Panc1 (cell line): ENCODE measurements at regions not wholly inside any gene's neighbourhood (a gene's known extent, or its start where the extent isn't known, plus 50 kb on each side); places are given as distances from the start of the nearest gene placed in this dataset.

Experiments
- ATAC-seq: fragments of 200-7000 bp; cut with Tn5 transposase; 2 replicates; pipeline ENCODE4 v1.9.1; 2020; ENCODE audit warnings: mild to moderate bottlenecking, moderate library complexity
- BruUV-seq: library from RNA; stranded (reverse); fragments of 400-500 nt; replicated peaks from 2 replicates; lab custom pipeline; 2021; lab: Mats Ljungman, UMichigan
- CTCF ChIA-PET: fragments of 300-600 bp; sonication (Branson Sonifier 250); formaldehyde crosslinking; loops from one replicate; lab custom pipeline; 2022; ENCODE audit warnings: antibody characterized with exemption; lab: Charles Lee
- POLR2A ChIA-PET: fragments of 300-600 bp; sonication (Branson Sonifier 250); formaldehyde crosslinking; loops from one replicate; lab custom pipeline; 2022; ENCODE audit warnings: antibody characterized with exemption; lab: Charles Lee
- DNase-seq: peaks from one replicate; pipeline ENCODE4 v3.0.0-alpha.2; 2010; ENCODE audit warnings: low read depth, low spot score
- H3K27ac ChIP-seq: 2 replicates; pipeline ENCODE4 v1.5.1; 2011; ENCODE audit warnings: mild to moderate bottlenecking, low read length, inconsistent platforms
- H3K27me3 ChIP-seq: fragments of 200-500 bp; sonication (Bioruptor generic); 2 replicates; pipeline ENCODE4 v1.6.0; 2014; ENCODE audit warnings: low read length, inconsistent platforms; ENCODE audit not compliant: control insufficient read depth, insufficient read depth
- H3K36me3 ChIP-seq: fragments of 200-500 bp; sonication (Bioruptor generic); 2 replicates; pipeline ENCODE4 v1.5.1; 2014; ENCODE audit warnings: inconsistent platforms, mild to moderate bottlenecking, low read length, moderate library complexity; ENCODE audit not compliant: control insufficient read depth, insufficient read depth
- H3K4me1 ChIP-seq: 2 replicates; pipeline ENCODE4 v1.5.1; 2011; ENCODE audit warnings: inconsistent platforms, mild to moderate bottlenecking, low read length, moderate library complexity; ENCODE audit not compliant: control insufficient read depth, insufficient read depth
- H3K4me3 ChIP-seq, 2 experiments: 2 replicates each; pipeline ENCODE4 v1.5.1; 2011 to 2012; ENCODE audit warnings: low read depth in 2 of 2, low read length in 2 of 2, mild to moderate bottlenecking in 2 of 2, inconsistent platforms in 1 of 2, moderate library complexity in 1 of 2
- H3K9me3 ChIP-seq: fragments of 200-500 bp; sonication (Bioruptor generic); 2 replicates; pipeline ENCODE4 v1.5.1; 2014; ENCODE audit warnings: low read depth, mild to moderate bottlenecking, inconsistent platforms, low read length, moderate library complexity; ENCODE audit not compliant: control insufficient read depth, insufficient read depth
- POLR2AphosphoS5 ChIP-seq: IDR thresholded peaks from 2 replicates; pipeline ENCODE4 v1.6.1; 2012; ENCODE audit warnings: mild to moderate bottlenecking, low read depth, low read length, moderate library complexity
- SIN3A ChIP-seq: IDR thresholded peaks from 2 replicates; pipeline ENCODE4 v1.6.1; 2012; ENCODE audit warnings: low read depth, mild to moderate bottlenecking, low read length, moderate library complexity, borderline replicate concordance; ENCODE audit not compliant: insufficient read depth
- TCF7L2 ChIP-seq: IDR thresholded peaks from 2 replicates; pipeline ENCODE4 v1.6.1; 2011; ENCODE audit warnings: mild to moderate bottlenecking, low read depth, low read length, inconsistent platforms
- in situ Hi-C: cut with HindIII; loops from 2 replicates; pipeline ENCODE4 v1.10.0; 2016; ENCODE audit warnings: low sequenced_read_pairs, low pct_unique_long_range_greater_than_20kb
- intact Hi-C: fragments of 100-400 bp; cut with micrococcal nuclease; formaldehyde crosslinking; loops from one replicate; pipeline ENCODE4 v1.10.0; 2022; ENCODE audit not compliant: unreplicated experiment
- TF ChIP-seq, protein P1 (sequence below), 2 experiments: IDR thresholded peaks; 2 replicates each; pipeline ENCODE4 v1.6.1; 2011 to 2012; ENCODE audit warnings: low read depth in 2 of 2, control low read depth in 1 of 2, low read length in 1 of 2, mild to moderate bottlenecking in 1 of 2, moderate library complexity in 1 of 2; ENCODE audit not compliant: insufficient read depth in 1 of 2
- TF ChIP-seq, protein P2 (sequence below): fragments of 450-650 bp; IDR thresholded peaks from 2 replicates; pipeline ENCODE4 v1.5.1; 2017; ENCODE audit warnings: mild to moderate bottlenecking

DNA sequence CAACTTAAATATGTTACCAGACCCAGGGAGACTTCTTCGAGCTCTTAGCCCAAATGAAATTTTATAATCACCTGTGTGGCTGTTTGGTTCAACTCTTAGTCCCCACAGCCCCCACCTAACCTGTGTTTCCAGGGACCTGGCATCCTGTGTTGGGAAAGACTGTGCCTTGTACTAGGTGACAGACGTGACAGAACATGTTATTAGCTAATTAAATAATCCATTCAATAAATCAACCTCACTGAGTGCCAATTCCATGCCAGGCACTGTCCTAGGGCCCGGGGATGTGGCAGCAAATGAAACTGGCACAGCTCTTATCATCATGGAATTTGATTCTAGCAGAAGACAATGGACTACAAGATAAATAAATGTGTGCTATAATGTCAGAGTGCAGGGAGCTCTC is 431.9 kb downstream of the MIAT start:
- no peaks in the 10 kb centered on the region for H3K36me3 ChIP-seq
- TF ChIP-seq TCF7L2 = no peak
- TF ChIP-seq, protein P1, sequence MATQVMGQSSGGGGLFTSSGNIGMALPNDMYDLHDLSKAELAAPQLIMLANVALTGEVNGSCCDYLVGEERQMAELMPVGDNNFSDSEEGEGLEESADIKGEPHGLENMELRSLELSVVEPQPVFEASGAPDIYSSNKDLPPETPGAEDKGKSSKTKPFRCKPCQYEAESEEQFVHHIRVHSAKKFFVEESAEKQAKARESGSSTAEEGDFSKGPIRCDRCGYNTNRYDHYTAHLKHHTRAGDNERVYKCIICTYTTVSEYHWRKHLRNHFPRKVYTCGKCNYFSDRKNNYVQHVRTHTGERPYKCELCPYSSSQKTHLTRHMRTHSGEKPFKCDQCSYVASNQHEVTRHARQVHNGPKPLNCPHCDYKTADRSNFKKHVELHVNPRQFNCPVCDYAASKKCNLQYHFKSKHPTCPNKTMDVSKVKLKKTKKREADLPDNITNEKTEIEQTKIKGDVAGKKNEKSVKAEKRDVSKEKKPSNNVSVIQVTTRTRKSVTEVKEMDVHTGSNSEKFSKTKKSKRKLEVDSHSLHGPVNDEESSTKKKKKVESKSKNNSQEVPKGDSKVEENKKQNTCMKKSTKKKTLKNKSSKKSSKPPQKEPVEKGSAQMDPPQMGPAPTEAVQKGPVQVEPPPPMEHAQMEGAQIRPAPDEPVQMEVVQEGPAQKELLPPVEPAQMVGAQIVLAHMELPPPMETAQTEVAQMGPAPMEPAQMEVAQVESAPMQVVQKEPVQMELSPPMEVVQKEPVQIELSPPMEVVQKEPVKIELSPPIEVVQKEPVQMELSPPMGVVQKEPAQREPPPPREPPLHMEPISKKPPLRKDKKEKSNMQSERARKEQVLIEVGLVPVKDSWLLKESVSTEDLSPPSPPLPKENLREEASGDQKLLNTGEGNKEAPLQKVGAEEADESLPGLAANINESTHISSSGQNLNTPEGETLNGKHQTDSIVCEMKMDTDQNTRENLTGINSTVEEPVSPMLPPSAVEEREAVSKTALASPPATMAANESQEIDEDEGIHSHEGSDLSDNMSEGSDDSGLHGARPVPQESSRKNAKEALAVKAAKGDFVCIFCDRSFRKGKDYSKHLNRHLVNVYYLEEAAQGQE (IDR thresholded peaks at IDR 0.05; ENCODE audit: insufficient read depth in 1 of 2, low read depth in 2 of 2, low read length in 1 of 2) = no peak
- no peak for TF ChIP-seq POLR2AphosphoS5
- TF ChIP-seq SIN3A = no peak
- TF ChIP-seq, protein P2, sequence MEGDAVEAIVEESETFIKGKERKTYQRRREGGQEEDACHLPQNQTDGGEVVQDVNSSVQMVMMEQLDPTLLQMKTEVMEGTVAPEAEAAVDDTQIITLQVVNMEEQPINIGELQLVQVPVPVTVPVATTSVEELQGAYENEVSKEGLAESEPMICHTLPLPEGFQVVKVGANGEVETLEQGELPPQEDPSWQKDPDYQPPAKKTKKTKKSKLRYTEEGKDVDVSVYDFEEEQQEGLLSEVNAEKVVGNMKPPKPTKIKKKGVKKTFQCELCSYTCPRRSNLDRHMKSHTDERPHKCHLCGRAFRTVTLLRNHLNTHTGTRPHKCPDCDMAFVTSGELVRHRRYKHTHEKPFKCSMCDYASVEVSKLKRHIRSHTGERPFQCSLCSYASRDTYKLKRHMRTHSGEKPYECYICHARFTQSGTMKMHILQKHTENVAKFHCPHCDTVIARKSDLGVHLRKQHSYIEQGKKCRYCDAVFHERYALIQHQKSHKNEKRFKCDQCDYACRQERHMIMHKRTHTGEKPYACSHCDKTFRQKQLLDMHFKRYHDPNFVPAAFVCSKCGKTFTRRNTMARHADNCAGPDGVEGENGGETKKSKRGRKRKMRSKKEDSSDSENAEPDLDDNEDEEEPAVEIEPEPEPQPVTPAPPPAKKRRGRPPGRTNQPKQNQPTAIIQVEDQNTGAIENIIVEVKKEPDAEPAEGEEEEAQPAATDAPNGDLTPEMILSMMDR = no peak
- H3K27ac ChIP-seq = no peak overlapping the region
- ATAC-seq (no peak), DNase-seq (no peak)
- in situ Hi-C loops = no loop called here
- H3K27me3 ChIP-seq = no peaks in the 10 kb centered on the region; the same call in 1 of the 2 replicates
- ChIA-PET POLR2A (no interaction called here), CTCF (no interaction called here)
- no TSS peak for BruUV-seq
- no peaks in the 10 kb centered on the region for H3K9me3 ChIP-seq
- no peak overlapping the region for H3K4me3 ChIP-seq
- intact Hi-C loops = no loop called here
- no peaks in the 10 kb centered on the region for H3K4me1 ChIP-seq

DNA sequence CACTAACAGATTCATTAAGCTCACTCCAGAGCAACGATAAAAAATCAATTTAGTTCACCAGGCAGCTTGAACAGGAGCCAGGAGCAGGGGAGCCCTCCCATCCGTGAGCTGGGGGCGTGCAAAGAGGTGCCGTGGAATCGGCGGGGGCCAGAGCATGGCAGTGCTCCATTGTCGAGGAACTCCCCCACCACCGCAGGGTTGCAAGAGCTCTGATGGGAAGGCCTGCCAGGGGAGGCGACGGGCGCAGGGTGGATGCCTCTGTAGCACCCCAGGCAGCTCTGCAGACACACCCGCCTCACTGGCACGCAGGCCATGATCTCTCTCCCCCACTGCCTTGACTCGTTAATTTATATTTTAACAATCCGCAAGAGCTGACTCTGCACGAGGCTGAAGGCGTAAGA is 433.2 kb downstream of the MIAT start:
- Histone ChIP-seq H3K9me3 (no peaks in the 10 kb centered on the region), H3K4me3 (no peak overlapping the region), H3K27ac (no peak overlapping the region), H3K27me3 (no peaks in the 10 kb centered on the region), H3K4me1 (no peaks in the 10 kb centered on the region), H3K36me3 (no peaks in the 10 kb centered on the region)
- no TSS peak for BruUV-seq
- DNase-seq (no peak), ATAC-seq (no peak)
- intact Hi-C loops (no loop called here), in situ Hi-C loops (no loop called here)
- ChIA-PET POLR2A (no interaction called here), CTCF (no interaction called here)
- TF ChIP-seq, protein P1 (IDR thresholded peaks at IDR 0.05; ENCODE audit: insufficient read depth in 1 of 2, low read depth in 2 of 2, low read length in 1 of 2) = no peak
- no peak for TF ChIP-seq SIN3A
- TF ChIP-seq, protein P2 = no peak
- TF ChIP-seq POLR2AphosphoS5 = no peak
- no peak for TF ChIP-seq TCF7L2
